SJSA1 (cell line): ENCODE measurements at regions not wholly inside any gene's neighbourhood (a gene's known extent, or its start where the extent isn't known, plus 50 kb on each side); places are given as distances from the start of the nearest gene placed in this dataset.
"Not testable (repeated sequence)": the region's sequence is repeated elsewhere in the genome, so short reads cannot be mapped to it uniquely, and the experiment has no call there.

Source experiments
- DNase-seq, 2 experiments: peaks; one replicate each; pipeline ENCODE4 v3.0.0-alpha.2; 2015 to 2020; ENCODE audit warnings: low spot score in 2 of 2, low read depth in 1 of 2
- H3K27ac ChIP-seq: fragments of 250-450 bp; sonication (Bioruptor Pico); 2 replicates; pipeline ENCODE4 v1.5.1; 2020; ENCODE audit warnings: mild to moderate bottlenecking, moderate library complexity
- H3K27me3 ChIP-seq: fragments of 250-450 bp; sonication (Bioruptor Pico); replicated peaks from 2 replicates; pipeline ENCODE4 v1.5.1; 2020; ENCODE audit warnings: mild to moderate bottlenecking, moderate library complexity
- H3K36me3 ChIP-seq: fragments of 250-450 bp; sonication (Bioruptor Pico); 2 replicates; pipeline ENCODE4 v1.5.1; 2020; ENCODE audit warnings: mild to moderate bottlenecking
- H3K4me1 ChIP-seq: fragments of 250-450 bp; sonication (Bioruptor Pico); replicated peaks from 2 replicates; pipeline ENCODE4 v1.6.1; 2021; ENCODE audit warnings: mild to moderate bottlenecking
- H3K4me3 ChIP-seq: fragments of 250-450 bp; sonication (Bioruptor Pico); 2 replicates; pipeline ENCODE4 v1.5.1; 2020; ENCODE audit warnings: mild to moderate bottlenecking
- H3K9me3 ChIP-seq: fragments of 250-450 bp; sonication (Bioruptor Pico); replicated peaks from 2 replicates; pipeline ENCODE4 v1.5.1; 2020; ENCODE audit warnings: mild to moderate bottlenecking

DNA sequence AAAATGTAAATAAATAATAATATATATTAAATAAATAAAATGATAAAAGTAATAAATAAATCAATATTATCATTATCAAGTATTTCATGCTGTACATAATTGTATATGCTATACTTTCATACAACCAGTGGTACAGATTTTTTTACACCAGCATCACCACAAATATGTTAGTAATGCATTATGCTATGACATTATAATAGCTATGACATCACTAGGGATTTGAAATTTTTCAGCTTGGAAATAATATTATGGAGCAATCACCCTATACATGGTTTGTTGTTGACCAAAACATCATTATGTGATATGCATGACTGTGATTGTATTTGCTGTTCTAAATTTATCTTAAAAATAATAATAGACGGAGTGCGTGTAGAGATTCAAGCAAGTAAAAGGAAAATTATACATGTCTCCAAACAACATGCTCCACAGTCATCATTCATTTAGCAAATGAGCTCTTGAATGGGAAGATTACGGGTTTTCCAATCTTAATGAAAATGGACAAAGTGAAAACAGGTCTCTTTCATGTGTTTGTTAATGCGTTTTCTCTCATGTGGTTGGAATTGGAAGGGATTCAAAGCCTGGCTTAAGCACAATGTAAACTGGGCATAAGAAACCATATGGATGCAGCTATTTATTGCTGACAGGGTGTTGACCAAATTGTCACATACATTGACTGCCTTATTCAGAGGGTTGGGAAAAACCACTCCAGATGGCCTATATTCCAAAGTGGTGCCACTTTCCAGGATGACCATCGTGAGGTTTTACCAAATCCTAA lies 643.0 kb upstream of the RGMB start:
- no peaks in the 10 kb centered on the region for H3K36me3 ChIP-seq
- no peak overlapping the region for H3K4me3 ChIP-seq
- H3K9me3 ChIP-seq, result peaks cover 3% of the 10 kb centered on the region; the same call in 1 of the 2 replicates
- no peak for DNase-seq
- H3K27me3 ChIP-seq, result no peaks in the 10 kb centered on the region
- no peaks in the 10 kb centered on the region for H3K4me1 ChIP-seq
- no peak overlapping the region for H3K27ac ChIP-seq

DNA sequence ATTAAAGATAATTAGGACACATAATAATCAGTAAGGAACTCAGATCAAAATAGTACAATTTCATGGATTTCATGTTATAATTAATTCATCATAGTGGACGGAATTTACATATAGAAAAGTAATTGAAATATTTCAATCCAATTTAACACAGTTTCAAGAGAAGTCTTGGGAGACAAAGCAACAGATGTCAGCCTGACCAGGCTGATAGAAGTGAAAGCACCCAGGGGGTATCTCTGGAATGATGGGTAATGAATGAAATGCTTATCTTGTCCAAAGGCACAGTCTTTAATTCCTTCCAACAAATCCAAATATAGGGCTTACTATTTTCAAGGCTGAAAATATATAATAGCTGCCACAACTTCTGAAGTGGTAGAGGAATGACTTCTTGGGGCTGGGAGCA lies 629.3 kb upstream of the RGMB start:
- Histone ChIP-seq H3K27me3 (no peaks in the 10 kb centered on the region), H3K4me1 (no peaks in the 10 kb centered on the region), H3K27ac (no peak overlapping the region), H3K36me3 (no peaks in the 10 kb centered on the region), H3K9me3 (no peaks in the 10 kb centered on the region), H3K4me3 (no peak overlapping the region)
- no peak for DNase-seq

DNA sequence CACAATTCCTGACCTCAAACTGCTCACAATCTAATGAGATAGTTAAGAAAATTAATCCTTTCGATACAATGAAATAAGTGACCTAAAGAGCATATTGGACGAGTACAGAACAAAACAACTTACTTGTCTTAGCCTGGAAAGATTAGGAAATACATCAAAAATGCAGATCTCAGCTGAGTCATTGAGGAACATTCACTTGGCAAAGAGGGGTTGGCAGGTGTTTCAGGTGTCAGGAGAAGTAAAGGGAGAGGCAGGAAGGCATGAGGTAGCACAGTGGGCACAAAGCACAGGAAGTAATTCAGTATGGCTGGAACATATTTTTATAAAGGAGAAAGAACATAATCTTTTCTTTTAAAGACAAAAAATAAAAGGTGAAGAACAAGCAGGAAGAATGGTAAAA lies 628.8 kb upstream of the RGMB start:
- no peaks in the 10 kb centered on the region for H3K27me3 ChIP-seq
- no peaks in the 10 kb centered on the region for H3K9me3 ChIP-seq
- H3K4me3 ChIP-seq, result no peak overlapping the region
- no peaks in the 10 kb centered on the region for H3K36me3 ChIP-seq
- no peak for DNase-seq
- H3K4me1 ChIP-seq, result no peaks in the 10 kb centered on the region
- no peak overlapping the region for H3K27ac ChIP-seq

DNA sequence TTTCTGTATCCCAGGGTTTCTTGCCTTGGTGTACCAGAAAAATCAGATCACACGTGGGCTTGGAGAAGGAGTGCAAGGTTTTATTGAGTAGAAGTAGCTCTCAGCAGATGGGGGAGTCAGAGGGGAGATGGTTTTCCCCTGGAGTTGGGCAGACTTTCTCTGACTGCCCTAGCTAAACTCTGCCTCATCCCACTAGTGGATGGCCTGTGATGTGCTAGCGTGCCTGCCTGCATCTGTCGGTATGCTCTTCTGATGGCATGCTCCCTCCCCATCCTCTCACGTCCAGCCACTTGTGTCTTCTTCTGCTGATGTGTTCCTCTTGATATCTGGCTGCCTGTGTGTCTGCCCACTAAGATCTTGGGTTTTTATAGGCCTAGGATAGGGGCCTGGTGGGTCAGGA lies 616.1 kb upstream of the RGMB start:
- DNase-seq, result no peak

DNA sequence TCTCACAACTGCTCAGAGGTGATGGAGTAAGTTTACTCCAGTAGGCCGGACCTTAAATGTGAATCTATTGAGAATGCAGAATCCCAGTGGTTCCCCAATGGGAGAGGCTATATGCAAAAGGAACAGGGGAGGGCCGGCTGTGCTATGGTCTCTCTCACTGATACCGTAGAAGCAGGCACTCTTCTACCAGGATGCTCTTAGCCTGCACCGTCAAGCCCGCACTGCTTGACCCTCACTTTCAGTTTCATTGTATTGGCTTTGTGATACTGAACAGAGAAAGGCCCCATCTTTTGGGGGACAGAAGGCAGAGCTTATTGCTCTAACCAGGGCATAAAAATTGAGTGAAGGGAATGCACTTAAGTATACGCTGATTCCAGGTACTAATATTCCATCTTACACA lies 615.0 kb upstream of the RGMB start:
- H3K4me1 ChIP-seq, result no peaks in the 10 kb centered on the region
- H3K4me3 ChIP-seq, result no peak overlapping the region
- no peak overlapping the region for H3K27ac ChIP-seq
- H3K36me3 ChIP-seq, result no peaks in the 10 kb centered on the region
- no peaks in the 10 kb centered on the region for H3K27me3 ChIP-seq
- no peaks in the 10 kb centered on the region for H3K9me3 ChIP-seq
- no peak for DNase-seq

More for the DNA sequence above, 616.1 kb upstream of the RGMB start:
- H3K27me3 ChIP-seq, result no peaks in the 10 kb centered on the region
- no peaks in the 10 kb centered on the region for H3K9me3 ChIP-seq
- no peaks in the 10 kb centered on the region for H3K36me3 ChIP-seq
- H3K27ac ChIP-seq, result no peak overlapping the region
- H3K4me1 ChIP-seq, result no peaks in the 10 kb centered on the region
- H3K4me3 ChIP-seq, result no peak overlapping the region

DNA sequence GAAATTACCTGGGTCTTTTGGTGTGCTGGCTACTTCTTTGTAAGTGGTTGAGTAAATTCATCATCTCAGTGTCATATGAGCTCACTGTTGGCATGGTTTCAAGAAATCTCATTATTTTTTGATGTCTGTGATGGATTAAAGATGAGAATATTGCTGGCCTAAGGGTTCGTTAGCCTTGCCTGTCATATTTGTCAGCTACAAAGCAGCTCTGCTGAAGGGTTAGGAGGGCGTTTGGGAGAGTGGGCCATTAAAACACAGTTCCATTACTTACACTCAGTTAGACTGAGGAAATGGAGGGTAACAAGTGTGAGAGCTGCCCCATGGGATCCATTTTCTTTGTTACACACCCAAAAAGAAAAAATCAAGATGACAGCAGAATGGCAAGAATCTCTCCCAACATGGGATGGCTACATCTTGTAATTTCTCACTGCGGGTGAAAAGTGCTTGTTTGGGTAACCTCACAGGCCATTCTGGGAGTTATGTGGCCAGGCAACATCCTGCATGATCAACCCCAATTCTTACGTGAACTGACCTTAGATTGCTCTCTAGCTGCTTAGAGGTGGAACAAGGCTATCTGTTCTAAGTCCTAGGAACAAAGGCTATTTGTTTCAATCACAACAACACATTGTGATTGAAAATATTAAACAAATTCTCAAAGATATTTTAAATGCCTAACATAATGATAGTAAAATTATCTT lies 609.5 kb upstream of the RGMB start:
- no peaks in the 10 kb centered on the region for H3K4me1 ChIP-seq
- H3K9me3 ChIP-seq, result no peaks in the 10 kb centered on the region
- no peaks in the 10 kb centered on the region for H3K27me3 ChIP-seq
- DNase-seq, result no peak
- H3K4me3 ChIP-seq, result no peak overlapping the region
- H3K27ac ChIP-seq, result no peak overlapping the region
- no peaks in the 10 kb centered on the region for H3K36me3 ChIP-seq

DNA sequence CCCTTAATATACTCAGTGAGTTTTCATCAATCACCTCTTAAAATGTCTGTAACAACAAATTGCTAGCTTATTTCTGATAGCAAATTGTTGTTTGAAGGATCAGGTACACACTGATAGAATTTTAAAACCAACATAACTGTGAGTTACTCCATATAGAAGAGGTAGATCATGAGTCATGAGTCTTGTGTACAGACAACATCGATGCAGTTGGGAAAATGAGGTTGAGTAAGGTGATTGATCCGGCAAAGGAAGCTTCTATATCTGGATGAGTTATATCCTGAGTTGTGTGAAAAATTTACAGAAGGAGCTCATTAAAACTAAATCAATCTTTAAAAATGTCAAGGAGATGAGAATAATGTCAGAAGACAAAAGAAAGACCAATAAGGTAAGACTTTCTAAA lies 604.6 kb upstream of the RGMB start:
- Histone ChIP-seq H3K9me3 (no peaks in the 10 kb centered on the region), H3K4me1 (no peaks in the 10 kb centered on the region), H3K4me3 (no peak overlapping the region), H3K27me3 (no peaks in the 10 kb centered on the region), H3K27ac (no peak overlapping the region), H3K36me3 (no peaks in the 10 kb centered on the region)
- no peak for DNase-seq

DNA sequence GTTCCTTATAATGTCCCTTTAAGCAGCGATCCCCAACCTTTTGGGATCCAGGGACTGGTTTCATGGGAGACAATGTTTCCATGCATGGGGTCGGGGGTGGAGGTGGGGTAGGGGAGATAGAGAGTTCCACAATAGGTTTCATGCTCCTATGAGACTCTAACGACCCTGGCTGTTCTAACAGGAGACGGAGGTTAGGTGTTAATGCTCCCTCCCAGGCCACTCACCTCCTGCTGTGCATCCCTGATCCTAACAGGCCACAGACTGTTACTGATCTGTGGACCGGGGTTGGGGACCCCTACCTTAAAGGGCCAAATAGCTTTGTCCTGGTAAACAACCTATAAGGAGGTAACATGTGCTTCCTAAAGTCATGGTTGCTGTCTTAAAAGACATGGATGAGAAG lies 602.5 kb upstream of the RGMB start:
- Histone ChIP-seq H3K36me3 (no peaks in the 10 kb centered on the region), H3K4me3 (no peak overlapping the region), H3K27ac (no peak overlapping the region), H3K27me3 (no peaks in the 10 kb centered on the region), H3K9me3 (no peaks in the 10 kb centered on the region), H3K4me1 (no peaks in the 10 kb centered on the region)
- DNase-seq, result no peak

DNA sequence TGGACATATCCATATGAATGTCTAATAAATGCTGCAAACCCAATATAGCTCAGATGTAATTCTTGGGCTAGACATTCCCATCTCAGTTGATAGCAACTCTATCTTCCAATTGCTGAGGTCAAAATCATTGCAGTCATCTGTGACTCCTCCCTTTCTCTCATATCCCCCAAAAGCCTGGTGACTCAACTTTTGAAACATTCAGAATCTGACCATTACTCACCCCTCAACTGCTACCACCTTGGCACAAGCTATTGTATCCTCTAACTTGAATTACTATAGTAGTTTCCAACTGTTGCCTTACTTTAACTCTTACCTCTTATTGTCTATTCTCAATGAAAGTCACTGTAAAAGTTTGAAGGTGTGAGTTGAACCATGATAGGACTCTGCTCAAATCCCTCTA lies 600.1 kb upstream of the RGMB start:
- Histone ChIP-seq H3K4me3 (no peak overlapping the region), H3K27ac (no peak overlapping the region), H3K9me3 (no peaks in the 10 kb centered on the region), H3K27me3 (no peaks in the 10 kb centered on the region), H3K4me1 (no peaks in the 10 kb centered on the region), H3K36me3 (no peaks in the 10 kb centered on the region)
- peak in 1 of 2 experiments; percentile 5 for DNase-seq

DNA sequence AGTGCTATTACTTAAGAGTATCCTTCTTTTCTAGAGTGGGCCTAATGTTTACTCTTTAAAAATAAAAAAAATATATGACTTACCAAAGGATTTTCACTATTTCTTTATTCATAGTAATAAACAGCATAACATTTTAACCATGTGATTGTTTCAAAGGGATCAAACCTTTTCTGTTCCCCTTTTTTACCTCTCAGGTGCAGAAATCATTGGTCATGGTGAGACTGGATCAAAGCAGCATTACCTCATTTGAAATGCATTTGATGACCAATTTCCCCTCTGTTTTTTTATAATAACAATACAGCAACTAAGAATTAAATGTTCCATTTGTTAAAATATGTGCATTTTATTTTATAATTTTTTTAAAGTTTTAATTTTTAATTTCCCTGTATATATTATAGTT lies 598.0 kb upstream of the RGMB start:
- Histone ChIP-seq H3K4me3 (no peak overlapping the region), H3K27me3 (no peaks in the 10 kb centered on the region), H3K27ac (no peak overlapping the region), H3K36me3 (no peaks in the 10 kb centered on the region), H3K4me1 (no peaks in the 10 kb centered on the region), H3K9me3 (no peaks in the 10 kb centered on the region)
- no peak for DNase-seq

DNA sequence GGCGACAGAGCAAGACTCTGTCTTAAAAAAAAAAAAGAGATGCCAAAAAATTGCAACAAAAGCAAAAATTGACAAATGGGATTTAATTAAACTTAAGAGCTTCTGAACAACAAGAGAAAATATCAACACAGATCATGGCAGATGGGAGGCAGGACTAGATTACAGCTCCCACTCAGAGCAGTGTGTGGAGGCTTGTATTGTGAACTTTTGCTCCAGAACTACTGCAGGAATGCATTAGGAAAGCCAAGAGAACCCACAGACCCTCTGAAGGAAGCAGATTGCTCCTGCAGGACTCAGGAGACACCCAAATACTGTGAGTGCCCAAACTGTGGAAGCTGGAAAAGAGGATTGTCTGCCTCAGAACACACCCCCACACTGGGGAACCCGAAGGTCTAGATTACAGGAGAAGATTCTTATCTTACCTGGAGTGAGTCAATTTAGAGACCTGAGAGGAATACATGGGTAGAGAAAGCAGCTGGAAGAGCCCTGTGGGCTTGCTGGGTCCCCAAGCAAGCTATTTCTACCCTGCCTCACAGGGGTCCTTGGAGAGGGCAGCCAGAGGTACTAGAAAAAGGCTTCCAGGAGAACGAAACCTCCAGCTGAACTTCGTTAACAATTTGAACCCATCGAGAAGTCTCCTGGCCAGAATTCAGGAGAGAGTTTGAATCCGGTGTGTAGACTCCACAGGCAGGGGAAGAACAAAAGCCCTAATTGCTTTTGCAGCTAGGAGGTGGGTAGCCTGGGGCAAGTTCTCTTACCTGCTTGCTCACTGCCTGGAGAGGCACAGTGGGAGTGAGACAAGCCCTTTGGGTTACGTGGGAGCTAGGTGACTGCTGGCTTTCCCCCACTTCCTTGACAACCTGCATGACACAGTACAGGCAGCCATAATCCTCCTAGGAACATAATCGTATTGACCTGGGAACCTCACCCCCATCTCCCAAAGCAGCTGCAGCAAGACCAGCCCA lies 593.4 kb upstream of the RGMB start:
- Histone ChIP-seq H3K27ac (no peak overlapping the region), H3K27me3 (no peaks in the 10 kb centered on the region), H3K4me1 (no peaks in the 10 kb centered on the region), H3K36me3 (no peaks in the 10 kb centered on the region), H3K9me3 (no peaks in the 10 kb centered on the region), H3K4me3 (no peak overlapping the region)
- no peak for DNase-seq

DNA sequence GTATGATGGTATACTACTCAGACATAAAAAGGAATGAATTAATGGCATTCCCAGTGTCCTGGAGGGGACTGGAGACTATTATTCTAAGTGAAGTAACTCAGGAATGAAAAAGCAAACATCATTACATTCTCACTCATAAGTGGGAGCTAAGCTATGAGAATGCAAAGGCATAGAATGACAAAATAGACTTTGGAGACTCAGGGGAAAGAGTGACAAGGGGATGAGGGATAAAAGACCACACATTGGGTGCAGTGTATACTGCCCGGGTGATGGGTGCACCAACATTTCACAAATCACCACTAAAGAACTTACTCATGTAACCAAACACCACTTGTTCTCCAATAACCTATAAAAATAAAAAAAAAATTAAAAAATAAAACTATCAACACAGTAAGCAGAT lies 587.3 kb upstream of the RGMB start:
- Histone ChIP-seq H3K4me1 (no peaks in the 10 kb centered on the region), H3K9me3 (no peaks in the 10 kb centered on the region), H3K4me3 (no peak overlapping the region), H3K36me3 (no peaks in the 10 kb centered on the region), H3K27me3 (no peaks in the 10 kb centered on the region), H3K27ac (no peak overlapping the region)
- no peak for DNase-seq

DNA sequence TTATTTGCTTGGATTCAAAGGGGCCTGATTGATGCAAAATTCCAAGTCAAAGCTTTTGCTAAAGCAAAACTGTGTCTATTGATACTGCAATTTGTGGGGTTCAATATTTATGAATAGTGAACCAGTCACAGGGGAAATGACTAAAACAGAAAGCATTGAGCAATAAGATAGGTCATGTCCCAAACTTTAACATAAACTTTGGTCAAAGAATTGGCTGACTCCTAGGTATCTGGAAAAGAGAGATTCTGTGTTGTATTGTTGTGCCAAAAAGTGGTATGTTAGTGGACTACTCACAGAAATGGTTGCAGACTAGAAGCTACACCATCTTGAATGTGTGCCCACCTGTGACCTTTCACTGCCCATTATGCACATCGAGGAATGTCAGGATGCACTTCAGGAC lies 585.5 kb upstream of the RGMB start:
- no peaks in the 10 kb centered on the region for H3K4me1 ChIP-seq
- no peak for DNase-seq
- H3K9me3 ChIP-seq, result no peaks in the 10 kb centered on the region
- H3K27me3 ChIP-seq, result no peaks in the 10 kb centered on the region
- no peaks in the 10 kb centered on the region for H3K36me3 ChIP-seq
- no peak overlapping the region for H3K4me3 ChIP-seq
- no peak overlapping the region for H3K27ac ChIP-seq

DNA sequence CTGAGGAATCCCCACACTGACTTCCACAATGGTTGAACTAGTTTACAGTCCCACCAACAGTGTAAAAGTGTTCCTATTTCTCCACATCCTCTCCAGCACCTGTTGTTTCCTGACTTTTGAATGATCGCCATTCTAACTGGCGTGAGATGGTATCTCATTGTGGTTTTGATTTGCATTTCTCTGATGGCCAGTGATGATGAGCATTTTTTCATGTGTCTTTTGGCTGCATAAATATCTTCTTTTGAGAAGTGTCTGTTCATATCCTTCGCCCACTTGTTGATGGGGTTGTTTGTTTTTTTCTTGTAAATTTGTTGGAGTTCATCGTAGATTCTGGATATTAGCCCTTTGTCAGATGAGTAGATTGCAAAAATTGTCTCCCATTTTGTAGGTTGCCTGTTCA lies 583.1 kb upstream of the RGMB start:
- not testable (repeated sequence) for H3K27ac ChIP-seq, H3K9me3 ChIP-seq, H3K4me3 ChIP-seq, DNase-seq, H3K27me3 ChIP-seq, H3K4me1 ChIP-seq, H3K36me3 ChIP-seq
